Left cardiac atrium (tissue), 4 donors: ENCODE measurements at regions not wholly inside any gene's neighbourhood (a gene's known extent, or its start where the extent isn't known, plus 50 kb on each side); places are given as distances from the start of the nearest gene placed in this dataset.
A peak's percentile ranks its signal among the peaks of the same experiment; 100 is the strongest.
"Not testable (repeated sequence)": the region's sequence is repeated elsewhere in the genome, so short reads cannot be mapped to it uniquely, and the experiment has no call there.

Source experiments
- ATAC-seq, 2 donors: fragments of 200-7000 bp; cut with Tn5 transposase; one replicate each; pipeline ENCODE4 v1.9.1; 2020; ENCODE audit warnings: mild to moderate bottlenecking in 2 of 2, moderate library complexity in 2 of 2
- DNase-seq: peaks from one replicate; pipeline ENCODE4 v3.0.0-alpha.2; 2020
- intact Hi-C, 2 donors: fragments of 100-400 bp; cut with DNase I; formaldehyde crosslinking; loops; one replicate each; pipeline versions ENCODE4 v1.14.1 to v1.15.1; 2022 to 2023
- donor health status: DM: no; HTN: yes; CAD: no.
- donor health status: DM: no; HTN: yes; CAD: no; lungs with severe emphysema.
- donor health status: DM: yes; HTN: yes; CAD: no.
- donor health status: Dilated cardiomyopathy.

DNA sequence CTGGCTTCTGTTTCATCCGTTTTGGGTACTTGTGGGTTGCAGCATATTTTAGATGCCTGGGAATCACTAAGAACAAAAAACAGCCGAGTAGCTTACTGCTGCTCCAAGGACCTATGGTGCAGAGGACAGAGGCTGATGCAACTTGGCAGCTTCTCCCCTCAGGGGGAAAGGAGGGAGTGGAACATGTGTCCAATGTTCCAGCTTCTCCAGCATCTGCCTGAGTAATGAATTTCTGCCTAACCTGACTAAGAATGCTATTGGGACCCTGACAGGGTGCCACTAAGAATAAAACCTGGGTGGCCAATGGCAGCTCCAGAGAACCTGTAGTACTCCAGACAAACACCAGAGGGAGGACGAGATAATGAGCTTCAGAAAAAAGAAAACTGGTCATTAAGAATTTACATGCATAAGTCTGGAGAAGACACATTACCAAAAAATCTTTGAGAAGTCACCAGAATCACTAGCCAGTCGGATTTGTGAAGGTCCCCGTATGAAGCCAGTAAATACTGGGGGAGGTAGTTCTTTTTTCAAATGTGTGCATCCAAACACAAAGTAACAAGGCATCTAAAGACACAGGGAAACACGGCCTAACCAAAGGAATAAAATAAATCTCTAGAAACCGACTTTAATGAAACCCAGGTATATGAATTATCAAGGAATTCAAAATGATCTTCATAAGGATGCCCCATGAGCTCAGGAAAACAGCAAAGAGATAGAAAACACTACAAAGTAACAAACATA is 293.5 kb downstream of the HINT1 start:
- intact Hi-C loops, result no loop called here
- ATAC-seq (peak; percentile 58 to 67), DNase-seq (peak; percentile 33)

DNA sequence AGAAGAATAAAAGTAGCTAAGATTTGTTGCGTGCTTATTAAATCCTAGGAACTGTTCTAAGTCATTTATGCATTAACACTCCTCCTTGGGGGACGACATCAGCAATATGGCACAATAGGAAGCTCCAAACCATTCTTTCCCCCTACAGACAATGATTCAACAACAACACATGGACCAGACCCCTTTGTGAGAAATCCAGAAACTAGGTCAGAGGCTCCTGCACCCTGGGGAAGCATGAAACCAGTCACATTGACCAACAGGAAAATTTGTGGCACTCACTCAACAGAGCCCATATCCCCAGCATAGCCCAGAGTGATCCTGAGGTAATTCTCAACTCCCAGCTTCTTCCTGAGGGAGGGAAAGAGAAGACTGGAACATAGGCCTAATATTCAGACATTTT is 294.4 kb downstream of the HINT1 start:
- no peak for ATAC-seq
- no peak for DNase-seq
- intact Hi-C loops, result no loop called here

DNA sequence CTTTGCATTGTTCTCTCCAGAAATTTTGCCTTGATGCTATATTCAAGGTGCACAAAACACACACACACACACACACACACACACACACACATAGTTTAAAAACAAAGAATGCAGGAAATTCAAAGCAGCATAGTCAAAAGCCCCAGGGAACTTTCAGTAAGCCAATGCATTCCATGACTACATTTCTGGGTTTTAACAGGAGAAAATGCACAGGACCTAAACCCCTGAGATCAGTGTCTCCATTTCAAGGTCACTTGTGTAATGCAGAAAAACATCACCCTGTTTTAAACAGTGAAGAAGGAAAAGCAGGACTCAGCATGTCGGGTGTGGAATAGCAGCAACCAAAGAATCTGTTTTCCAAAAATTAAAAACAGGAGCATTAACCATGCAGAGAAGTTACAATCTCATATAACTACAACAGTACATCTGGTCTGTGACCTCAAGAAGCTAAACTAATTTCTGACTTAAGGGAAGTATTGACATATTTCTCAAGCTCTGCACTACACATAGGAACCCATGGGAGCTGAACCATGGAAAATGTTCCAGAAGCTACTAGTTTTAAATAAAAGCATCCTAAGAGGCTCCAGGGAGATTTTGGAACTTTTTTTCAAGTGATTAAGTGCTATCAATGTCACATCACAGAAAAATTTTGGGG is 296.7 kb downstream of the HINT1 start:
- intact Hi-C loops, result no loop called here
- ATAC-seq (no peak), DNase-seq (no peak)

DNA sequence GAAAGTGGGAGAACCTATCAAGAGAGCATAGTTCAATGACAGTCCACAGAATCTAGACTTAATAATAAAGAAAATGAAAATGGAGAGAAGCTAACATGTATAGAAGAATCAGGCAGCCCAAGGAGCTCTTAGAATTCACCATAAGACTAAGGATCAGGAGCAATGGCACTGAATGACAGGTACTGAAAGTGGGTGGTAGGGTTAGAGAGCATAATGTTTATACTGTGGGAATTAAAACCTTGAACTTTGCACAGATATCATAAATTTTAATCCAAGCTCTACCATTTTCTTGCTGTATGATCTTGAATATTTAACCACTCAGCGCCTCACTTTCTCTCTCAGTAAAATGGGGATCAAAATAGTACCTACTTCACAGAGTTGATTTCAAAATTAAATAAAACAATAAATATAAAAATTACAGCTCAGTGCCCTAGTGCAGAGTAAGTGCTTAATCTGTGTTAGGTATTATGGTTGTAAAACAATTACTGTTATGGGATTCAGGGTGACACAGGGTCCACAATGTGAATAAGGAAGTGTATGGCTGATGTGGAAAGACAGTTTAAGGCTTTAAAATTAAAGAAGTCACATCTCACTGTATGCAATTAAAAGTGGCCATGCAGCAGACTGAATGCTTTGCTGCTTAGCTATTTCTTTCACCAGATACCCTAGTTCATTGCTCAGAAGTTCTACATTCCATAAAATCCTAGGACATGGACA is 319.8 kb downstream of the HINT1 start:
- intact Hi-C loops, result no loop called here
- DNase-seq, result no peak

DNA sequence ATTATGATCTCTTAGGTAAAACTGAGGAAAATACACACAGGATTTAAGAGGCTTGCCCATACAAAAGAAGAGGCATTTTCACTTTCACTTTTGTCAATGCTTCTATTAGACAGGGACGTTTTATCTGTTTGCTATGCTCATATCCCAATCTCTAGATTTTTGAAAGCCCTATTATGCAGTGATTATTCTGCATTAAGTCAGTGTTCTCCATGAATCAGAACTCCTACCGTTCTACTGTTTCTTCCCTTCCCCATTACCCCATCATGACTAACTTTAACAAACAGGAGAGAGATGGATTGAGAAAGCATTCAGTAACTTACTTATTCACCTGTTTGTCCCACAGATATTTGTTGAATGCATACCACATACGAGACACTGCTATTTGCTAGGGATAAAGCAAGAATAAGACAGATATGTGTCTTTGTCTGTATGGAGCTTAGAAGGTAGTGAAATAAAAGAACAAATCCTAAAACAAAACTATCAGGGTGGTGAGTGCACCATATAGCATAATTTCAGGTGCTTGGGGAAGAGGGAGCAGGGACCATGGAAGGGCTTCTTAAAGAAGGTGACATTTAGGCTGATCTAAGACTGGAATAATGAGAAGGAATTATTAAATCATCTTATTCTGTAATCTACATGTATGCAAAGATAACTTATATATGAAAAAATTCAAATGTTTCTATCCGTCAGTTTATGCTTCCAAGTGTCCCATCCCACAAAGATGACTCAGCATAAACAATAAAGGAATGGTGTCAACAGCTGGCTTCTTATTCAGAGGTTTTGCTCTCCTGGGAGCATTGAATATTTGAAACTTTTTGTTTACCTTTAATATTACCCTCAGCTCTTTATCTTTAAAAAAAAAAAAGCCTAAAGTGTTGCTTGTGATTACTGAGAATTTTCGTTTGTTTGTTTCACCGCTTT is 328.1 kb downstream of the HINT1 start:
- intact Hi-C loops, result no loop called here
- DNase-seq, result no peak
- no peak for ATAC-seq

More for the DNA sequence above, 319.8 kb downstream of the HINT1 start:
- ATAC-seq, result no peak

DNA sequence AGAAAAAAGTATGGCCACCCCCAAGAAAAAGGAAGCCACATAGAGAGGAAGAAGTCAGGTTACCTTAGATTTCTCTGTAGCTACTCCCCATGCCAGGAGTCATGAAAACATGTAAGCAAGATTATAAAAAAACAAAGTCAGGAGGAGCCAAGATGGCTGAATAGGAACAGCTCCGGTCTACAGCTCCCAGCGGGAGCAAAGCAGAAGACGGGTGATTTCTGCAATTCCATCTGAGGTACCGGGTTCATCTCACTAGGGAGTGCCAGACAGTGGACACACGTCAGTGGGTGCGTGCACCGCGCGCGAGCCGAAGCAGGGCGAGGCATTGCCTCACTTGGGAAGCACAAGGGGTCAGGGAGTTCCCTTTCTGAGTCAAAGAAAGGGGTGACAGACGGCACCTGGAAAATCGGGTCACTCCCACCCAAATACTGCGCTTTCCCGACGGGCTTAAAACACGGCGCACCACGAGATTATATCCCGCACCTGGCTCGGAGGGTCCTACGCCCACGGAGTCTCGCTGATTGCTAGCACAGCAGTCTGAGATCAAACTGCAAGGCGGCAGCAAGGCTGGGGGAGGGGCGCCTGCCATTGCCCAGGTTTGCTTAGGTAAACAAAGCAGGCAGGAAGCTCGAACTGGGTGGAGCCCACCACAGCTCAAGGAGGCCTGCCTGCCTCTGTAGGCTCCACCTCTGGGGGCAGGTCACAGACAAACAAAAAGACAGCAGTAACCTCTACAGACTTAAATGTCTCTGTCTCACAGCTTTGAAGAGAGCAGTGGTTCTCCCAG is 347.3 kb downstream of the HINT1 start:
- DNase-seq, ATAC-seq, intact Hi-C loops: not testable (repeated sequence)

DNA sequence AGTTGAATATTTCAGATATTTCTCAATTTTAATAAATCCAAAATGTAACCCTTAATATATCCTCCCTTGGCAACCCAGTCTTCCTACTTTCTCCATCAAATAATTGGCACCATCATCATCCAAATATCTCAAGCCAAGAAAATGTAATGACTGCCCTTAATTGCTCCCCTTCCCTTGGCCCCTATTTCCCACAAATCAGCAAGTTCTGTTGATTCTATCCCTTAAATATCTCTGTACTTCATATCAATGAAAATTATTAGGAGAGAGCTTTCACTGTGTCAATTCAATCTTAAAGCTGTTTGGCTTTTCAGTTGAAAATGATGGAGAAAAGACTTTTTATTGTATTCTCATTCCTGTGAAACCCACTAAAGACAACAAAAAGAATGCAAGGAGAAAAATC is 349.8 kb downstream of the HINT1 start:
- DNase-seq, result no peak
- intact Hi-C loops, result no loop called here
- ATAC-seq, result no peak

DNA sequence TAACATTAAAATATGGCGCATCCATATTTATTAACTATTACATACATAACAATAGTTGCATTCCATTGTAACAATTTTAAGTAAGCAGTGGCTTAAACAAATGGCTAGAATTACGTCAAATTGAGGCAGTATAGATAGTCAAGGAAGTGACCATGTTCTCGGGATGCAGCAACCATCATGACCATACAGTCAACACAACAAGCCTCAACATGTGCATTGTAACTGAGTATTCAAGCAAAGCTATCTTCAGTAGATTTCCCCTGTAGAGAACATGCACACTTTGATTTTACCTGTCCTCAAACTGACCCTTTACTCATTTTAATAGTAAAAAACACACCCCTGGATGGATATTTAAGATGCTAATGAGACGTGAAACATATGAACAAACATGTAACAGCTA is 356.4 kb downstream of the HINT1 start:
- intact Hi-C loops, result no loop called here
- ATAC-seq (no peak), DNase-seq (no peak)

DNA sequence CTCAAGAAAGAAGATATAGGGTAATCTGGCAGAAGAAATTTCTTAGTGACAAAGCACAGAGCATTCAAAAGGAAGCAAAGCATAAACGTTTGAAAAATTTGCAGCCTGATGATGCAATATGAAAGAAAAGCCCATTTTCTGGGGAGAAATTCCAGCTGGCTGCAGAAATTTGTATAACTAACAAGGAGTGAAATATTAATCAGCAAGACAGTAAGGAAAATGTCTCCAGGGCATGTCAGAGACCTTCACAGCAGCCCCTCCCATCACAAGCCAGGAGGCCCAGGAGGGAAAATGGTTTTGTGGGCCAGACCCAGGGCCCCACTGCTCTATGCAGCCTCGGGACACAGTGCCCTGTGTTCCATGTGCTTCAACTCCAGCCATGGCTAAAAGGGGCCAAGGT is 359.4 kb downstream of the HINT1 start:
- ATAC-seq (no peak), DNase-seq (no peak)
- intact Hi-C loops, result no loop called here

DNA sequence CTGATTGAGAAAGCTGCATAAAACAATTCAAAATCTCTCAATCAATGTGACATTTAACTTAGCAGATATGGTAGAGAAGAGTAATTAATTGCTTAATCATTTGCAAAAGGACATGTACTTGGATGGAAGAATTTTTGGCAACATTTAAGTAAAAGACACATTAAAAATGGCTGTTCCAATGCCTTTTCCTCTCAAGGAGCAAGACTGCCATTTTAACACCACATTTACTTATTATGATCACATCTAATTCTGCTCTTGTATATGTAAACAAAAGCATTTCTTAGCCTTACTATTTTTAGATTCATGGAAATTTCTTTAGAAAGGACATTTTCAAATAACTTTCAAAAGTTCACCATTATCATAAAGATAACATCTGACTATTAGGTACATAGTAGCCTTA is 360.0 kb downstream of the HINT1 start:
- intact Hi-C loops, result no loop called here
- ATAC-seq (no peak), DNase-seq (no peak)

DNA sequence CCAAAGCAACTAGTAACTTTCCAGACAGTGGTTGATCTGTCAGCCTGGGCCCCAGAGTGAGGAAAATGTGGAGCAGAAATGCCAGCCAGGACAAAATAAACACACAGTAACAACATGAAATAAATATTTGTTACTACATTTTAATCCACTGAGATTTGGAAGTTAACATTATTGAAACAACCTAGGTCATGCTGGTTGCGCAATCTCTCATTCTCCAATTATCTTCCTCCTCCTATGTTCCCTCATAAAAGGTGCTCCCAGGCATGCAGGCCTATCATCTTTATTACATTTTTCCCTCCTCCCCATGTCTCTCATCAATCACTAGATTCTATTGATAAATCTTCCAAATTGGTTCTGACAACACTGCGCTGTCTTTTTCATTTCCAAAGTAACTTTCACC is 363.1 kb downstream of the HINT1 start:
- DNase-seq (no peak), ATAC-seq (no peak)
- intact Hi-C loops, result no loop called here

DNA sequence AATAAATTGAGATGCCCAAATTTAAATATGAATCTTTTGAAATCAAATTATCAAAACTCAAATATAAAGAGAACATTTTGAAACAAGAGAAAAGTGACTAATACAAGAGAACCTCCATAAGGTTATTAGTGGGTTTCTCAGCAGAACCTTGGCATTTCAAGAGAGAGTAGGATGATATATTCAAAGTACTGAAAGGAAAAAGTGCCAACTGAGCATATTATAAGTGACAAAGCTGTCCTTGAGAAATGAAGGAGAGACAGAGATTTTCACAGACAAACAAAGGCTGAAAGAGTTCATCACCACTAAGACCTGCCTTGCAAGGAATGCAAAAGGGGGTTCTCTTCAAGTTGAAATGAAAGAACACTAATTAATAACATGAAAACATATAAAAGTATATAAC is 366.0 kb downstream of the HINT1 start:
- intact Hi-C loops, result no loop called here
- ATAC-seq (no peak), DNase-seq (no peak)

DNA sequence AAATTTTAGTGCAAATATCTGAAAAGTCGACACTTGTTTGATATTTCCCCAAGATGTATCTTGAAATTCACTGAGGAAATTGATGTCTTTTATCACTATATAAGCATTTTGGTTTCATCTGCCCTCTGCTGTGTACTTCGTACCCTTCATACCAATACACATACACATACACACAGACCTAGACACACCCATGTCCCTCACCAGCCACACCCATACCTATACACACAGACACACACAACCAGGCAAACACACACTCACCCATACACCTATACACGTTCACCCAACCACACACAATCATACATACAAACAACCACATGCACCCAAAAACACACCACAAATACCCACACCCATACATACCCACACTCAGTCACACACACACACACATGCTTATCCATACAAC is 367.8 kb downstream of the HINT1 start:
- DNase-seq, result no peak
- no peak for ATAC-seq
- intact Hi-C loops, result no loop called here

DNA sequence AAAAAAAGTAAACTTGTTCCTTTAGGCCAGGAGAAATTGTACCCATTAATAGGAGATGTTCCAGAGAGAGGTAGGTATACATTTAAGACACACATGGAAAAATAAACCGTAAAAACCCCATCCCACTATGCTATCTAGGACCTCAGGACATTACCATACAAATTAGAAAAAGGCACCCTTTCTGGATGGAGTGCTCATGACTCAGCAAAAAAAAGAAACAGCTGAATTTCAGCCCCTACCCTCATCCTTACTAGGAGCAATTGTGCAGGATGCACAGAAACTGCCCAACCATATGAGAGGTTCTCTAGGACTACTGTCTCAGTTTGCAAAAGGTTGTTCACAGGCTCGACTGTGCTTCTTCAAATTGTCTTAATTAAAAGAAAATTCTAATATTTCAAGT is 368.2 kb downstream of the HINT1 start:
- DNase-seq, result no peak
- no peak for ATAC-seq
- intact Hi-C loops, result no loop called here

DNA sequence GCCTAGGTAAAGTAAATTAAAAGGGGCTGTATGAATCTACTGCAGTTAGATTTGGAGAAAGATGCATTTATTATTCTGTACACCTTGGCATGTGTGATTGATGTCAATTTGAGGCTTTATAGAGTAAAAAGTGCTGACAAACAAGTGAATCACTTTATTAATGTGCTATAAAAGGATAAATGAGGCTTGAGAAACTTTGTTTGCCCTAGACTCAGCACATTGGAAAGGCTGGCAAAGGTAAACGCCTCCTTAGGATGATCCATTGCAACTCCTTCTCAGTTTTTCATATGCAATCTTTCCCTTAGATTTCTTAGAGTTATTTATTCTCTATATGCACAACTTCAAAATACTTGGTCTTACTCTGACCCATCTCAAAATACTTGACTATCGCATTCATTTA is 369.0 kb downstream of the HINT1 start:
- no peak for DNase-seq
- no peak for ATAC-seq
- intact Hi-C loops, result no loop called here

DNA sequence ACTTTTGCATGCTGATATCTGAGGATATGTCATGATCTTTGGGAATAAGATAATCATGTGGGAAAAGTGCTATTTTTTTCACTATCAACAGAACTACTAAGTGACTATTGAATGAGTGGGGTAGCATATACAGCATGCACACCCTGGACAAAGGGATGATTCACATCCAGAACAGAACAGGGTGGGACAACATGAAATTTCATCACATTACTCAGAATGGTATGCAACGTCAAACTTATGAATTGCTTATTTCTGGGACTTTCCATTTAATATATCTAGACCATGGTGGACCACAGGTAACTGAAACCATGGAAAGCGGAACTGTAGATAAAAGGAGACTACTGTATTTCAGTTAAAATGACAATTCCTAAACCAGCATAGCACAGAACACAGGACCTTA is 370.0 kb downstream of the HINT1 start:
- intact Hi-C loops, result no loop called here
- ATAC-seq, result no peak

DNA sequence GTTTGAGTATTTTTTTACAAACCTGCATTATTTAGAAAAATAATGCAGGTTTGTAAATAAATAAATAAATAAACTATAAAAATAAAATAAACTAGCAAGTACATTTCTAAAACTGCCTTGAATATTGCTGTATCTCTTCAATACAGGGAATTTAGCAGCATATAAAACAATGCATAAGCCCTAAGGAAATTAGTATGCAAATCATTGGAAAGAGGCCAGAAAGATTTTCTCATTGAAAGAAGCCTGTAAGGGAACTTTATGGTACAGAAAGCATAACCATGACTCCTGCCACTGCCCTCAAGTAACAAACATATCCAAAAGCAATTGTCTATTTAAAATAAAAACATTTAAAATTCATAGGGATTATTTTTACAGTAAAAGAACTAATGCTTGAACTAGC is 387.3 kb downstream of the HINT1 start:
- ATAC-seq (no peak), DNase-seq (no peak)
- intact Hi-C loops, result no loop called here

More for the DNA sequence above, 370.0 kb downstream of the HINT1 start:
- no peak for DNase-seq

DNA sequence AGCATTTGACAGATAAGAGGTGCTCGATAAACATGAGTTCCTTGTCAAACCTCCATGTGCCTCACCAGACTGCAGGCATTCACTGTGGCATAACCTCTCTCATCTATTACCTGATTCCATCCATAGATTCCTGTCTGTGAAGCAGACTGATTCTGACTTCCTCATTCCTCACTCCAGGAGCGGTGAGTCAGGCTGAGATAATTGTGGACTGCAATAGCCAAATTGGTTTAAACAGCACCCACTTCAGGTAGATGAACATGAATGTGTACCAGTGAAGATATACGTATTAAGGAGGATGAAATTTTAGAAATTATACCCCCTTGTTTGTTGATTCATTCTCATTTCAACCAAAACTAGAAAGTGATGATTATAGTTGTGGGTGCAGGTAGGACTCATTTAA is 391.2 kb downstream of the HINT1 start:
- intact Hi-C loops, result no loop called here
- ATAC-seq, result peak in 1 of 2 donors; percentile 31
- DNase-seq, result no peak

DNA sequence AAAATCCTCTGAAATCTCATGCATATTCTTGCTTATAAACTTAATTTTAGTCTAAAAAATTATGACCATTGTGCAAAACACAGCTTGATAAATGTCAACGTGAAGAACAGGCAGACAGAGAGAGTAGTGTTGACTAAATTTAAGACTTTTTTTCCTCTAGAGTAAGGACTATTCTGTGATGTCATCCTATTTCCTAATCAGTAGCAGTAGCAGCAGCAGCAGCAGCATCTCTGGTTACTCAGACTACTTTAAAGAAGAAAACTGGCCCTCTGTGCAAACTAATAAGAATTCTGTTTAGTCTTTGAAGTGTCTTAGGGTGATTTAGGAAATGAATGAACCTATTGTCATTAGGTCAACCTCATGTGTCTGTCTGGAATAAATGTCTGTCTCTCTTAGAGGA is 403.0 kb downstream of the HINT1 start:
- ATAC-seq (no peak), DNase-seq (no peak)
- intact Hi-C loops, result no loop called here
